ENCODE measurements at regions not wholly inside any gene's neighbourhood (a gene's known extent, or its start where the extent isn't known, plus 50 kb on each side); places are given as distances from the start of the nearest gene placed in this dataset.
A peak's percentile ranks its signal among the peaks of the same experiment; 100 is the strongest.

- no peaks in the 10 kb centered on the region for H3K36me3 ChIP-seq (ENCODE audit: control insufficient read depth, insufficient read depth, low read length)
- no peaks in the 10 kb centered on the region; the same call in 1 of the 2 replicates for H3K27me3 ChIP-seq (replicated peaks; ENCODE audit: control insufficient read depth, insufficient read depth, low read length)
- intact Hi-C loops (cut with micrococcal nuclease; ENCODE audit: unreplicated experiment): no loop called here
- no peaks in the 10 kb centered on the region for H3K9me3 ChIP-seq
- Mint-ChIP-seq H3K4me1 (ENCODE audit: low read depth, unreplicated experiment) (peaks cover 7% of the 10 kb centered on the region), H3K27ac (ENCODE audit: unreplicated experiment) (no peak overlapping the region), H3K4me3 (ENCODE audit: unreplicated experiment) (no peak overlapping the region), H3K36me3 (ENCODE audit: insufficient read depth, unreplicated experiment) (no peaks in the 10 kb centered on the region), H3K27me3 (ENCODE audit: insufficient read depth, unreplicated experiment) (no peaks in the 10 kb centered on the region), H3K9me3 (ENCODE audit: unreplicated experiment) (no peaks in the 10 kb centered on the region)
- no peaks in the 10 kb centered on the region for H3K4me1 ChIP-seq
- no peak overlapping the region for H3K4me3 ChIP-seq (ENCODE audit: low read depth, low read length)
- TF ChIP-seq CTCF (IDR thresholded peaks at IDR 0.05; ENCODE audit: insufficient read depth in 1 of 2, low read depth in 1 of 2, low read length in 1 of 2, severe bottlenecking in 1 of 2, unreplicated experiment in 1 of 2): no peak
- CTCF ChIA-PET: no interaction called here
- no peak for DNase-seq
- POLR2A ChIA-PET: no interaction called here
- no TSS peak for BruUV-seq (replicated peaks)
These were observed 186.0 kb upstream of the SHH start for GRCh38 chr7:155998328-155998691.

DNA sequence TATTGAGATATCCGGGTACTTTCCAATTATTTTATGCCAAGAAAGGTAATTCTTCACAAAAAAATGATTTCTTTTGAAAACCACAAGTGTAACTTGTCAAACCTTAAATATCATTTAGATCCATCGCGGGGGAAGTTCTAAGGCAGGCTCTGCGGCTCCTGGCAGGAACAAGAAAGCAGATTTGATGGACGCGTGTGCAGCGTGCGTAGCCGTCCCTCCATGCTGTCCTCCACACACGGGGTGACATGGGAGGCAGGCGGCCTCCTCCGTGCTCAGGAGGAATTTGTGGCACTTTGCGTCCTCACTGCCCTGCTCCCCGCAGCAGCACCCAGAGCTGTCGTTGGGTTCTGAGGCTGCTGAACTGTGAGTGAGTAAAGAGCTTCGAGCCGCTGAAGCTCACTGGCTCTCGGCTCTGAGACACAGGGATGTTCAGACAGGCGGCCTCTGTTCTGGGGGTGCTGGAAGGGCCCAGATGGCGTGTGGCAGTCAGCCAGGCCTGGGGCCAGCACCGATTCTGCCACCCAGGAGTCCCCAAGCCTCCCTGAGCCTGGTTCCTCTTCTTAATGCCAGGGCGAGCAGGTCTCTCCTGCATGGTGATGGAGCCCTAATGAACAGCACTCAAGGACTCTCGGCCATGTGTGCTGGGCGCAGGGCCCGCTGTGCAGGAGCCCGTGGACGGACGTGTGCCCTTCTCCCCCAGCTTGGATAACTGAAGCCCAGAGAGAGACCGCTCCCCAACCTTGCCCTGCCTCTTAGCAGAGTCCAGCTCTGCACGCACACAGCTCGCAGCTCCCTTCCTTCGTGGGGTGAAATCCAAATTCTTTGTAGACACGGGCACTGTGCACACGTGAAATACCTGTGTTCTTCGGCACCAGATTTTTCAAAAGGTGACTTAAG lies 185.4 kb upstream of the SHH start:
- Histone ChIP-seq H3K4me3 (ENCODE audit: low read depth, low read length) (no peak overlapping the region), H3K4me1 (no peaks in the 10 kb centered on the region), H3K36me3 (ENCODE audit: control insufficient read depth, insufficient read depth, low read length) (no peaks in the 10 kb centered on the region), H3K9me3 (no peaks in the 10 kb centered on the region), H3K27me3 (replicated peaks; ENCODE audit: control insufficient read depth, insufficient read depth, low read length) (no peaks in the 10 kb centered on the region; the same call in 1 of the 2 replicates)
- CTCF ChIA-PET: no interaction called here
- Mint-ChIP-seq H3K4me3 (ENCODE audit: unreplicated experiment) (no peak overlapping the region), H3K27me3 (ENCODE audit: insufficient read depth, unreplicated experiment) (no peaks in the 10 kb centered on the region), H3K9me3 (ENCODE audit: unreplicated experiment) (no peaks in the 10 kb centered on the region), H3K4me1 (ENCODE audit: low read depth, unreplicated experiment) (peaks cover 7% of the 10 kb centered on the region), H3K36me3 (ENCODE audit: insufficient read depth, unreplicated experiment) (no peaks in the 10 kb centered on the region), H3K27ac (ENCODE audit: unreplicated experiment) (no peak overlapping the region)
- BruUV-seq (replicated peaks): no TSS peak
- intact Hi-C loops (cut with micrococcal nuclease; ENCODE audit: unreplicated experiment): no loop called here
- peak in 1 of 2 experiments; percentile 21 for DNase-seq
- POLR2A ChIA-PET: no interaction called here
- no peak for TF ChIP-seq CTCF (IDR thresholded peaks at IDR 0.05; ENCODE audit: insufficient read depth in 1 of 2, low read depth in 1 of 2, low read length in 1 of 2, severe bottlenecking in 1 of 2, unreplicated experiment in 1 of 2)

DNA sequence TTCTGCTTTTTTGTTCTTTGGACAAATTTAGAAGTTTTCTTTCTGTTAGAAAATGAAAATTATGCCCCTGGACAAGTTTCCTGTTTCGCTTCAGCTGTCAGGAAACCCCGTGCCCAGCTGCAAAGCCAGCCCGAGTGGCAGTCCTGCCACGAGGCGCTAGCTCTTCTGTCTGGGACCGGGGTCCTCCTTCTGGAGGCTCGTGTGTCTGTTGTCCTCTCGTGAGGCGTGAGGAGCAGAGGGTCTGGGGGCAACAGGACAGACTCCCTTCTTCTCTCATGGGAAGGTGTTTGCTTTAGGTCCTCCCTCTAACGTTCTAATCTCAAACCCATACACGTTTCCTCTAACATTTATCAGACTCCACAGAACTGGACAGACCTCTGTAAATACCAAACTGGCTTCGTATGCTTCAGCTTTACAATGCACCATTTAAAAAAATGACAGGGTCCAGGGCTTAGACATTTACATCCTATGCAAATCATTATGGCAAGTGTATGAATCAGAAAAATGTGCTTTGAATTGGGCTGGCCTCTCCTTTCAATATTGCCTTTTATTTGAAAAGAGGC lies 184.5 kb upstream of the SHH start:
- H3K9me3 ChIP-seq: no peaks in the 10 kb centered on the region
- no peaks in the 10 kb centered on the region for H3K36me3 Mint-ChIP-seq (ENCODE audit: insufficient read depth, unreplicated experiment)
- H3K4me1 ChIP-seq: no peaks in the 10 kb centered on the region
- H3K27me3 Mint-ChIP-seq (ENCODE audit: insufficient read depth, unreplicated experiment): no peaks in the 10 kb centered on the region
- H3K4me1 Mint-ChIP-seq (ENCODE audit: low read depth, unreplicated experiment): peaks cover 7% of the 10 kb centered on the region
- no peak overlapping the region for H3K4me3 ChIP-seq (ENCODE audit: low read depth, low read length)
- no TSS peak for BruUV-seq (replicated peaks)
- CTCF ChIA-PET: interaction anchor here (0.6 kb wide), 1 partner anchor 78 kb away, joined by 3 read pairs; no protein-coding TSS in a partner anchor
- no peaks in the 10 kb centered on the region for H3K36me3 ChIP-seq (ENCODE audit: control insufficient read depth, insufficient read depth, low read length)
- H3K27ac Mint-ChIP-seq (ENCODE audit: unreplicated experiment): no peak overlapping the region
- TF ChIP-seq CTCF (IDR thresholded peaks at IDR 0.05; ENCODE audit: insufficient read depth in 1 of 2, low read depth in 1 of 2, low read length in 1 of 2, severe bottlenecking in 1 of 2, unreplicated experiment in 1 of 2): no peak
- intact Hi-C loops (cut with micrococcal nuclease; ENCODE audit: unreplicated experiment): no loop called here
- DNase-seq: no peak
- H3K9me3 Mint-ChIP-seq (ENCODE audit: unreplicated experiment): no peaks in the 10 kb centered on the region
- POLR2A ChIA-PET: no interaction called here
- no peak overlapping the region for H3K4me3 Mint-ChIP-seq (ENCODE audit: unreplicated experiment)
- no peaks in the 10 kb centered on the region; the same call in 1 of the 2 replicates for H3K27me3 ChIP-seq (replicated peaks; ENCODE audit: control insufficient read depth, insufficient read depth, low read length)
